Vagina (tissue), 2 donors: ENCODE measurements at regions not wholly inside any gene's neighbourhood (a gene's known extent, or its start where the extent isn't known, plus 50 kb on each side); places are given as distances from the start of the nearest gene placed in this dataset.

Experiments used
- POLR2AphosphoS5 ChIP-seq, 2 donors: sonication (generic); formaldehyde crosslinking; IDR thresholded peaks; one replicate each; pipeline ENCODE4 v1.9.0; 2017; ENCODE audit warnings: antibody characterized with exemption in 2 of 2, mild to moderate bottlenecking in 2 of 2, low read depth in 1 of 2; ENCODE audit not compliant: insufficient read depth in 1 of 2
- TF ChIP-seq, protein P1 (sequence below), 3 experiments: fragments of 450-650 bp in 2 of 3; fragments of 200-600 bp in 1 of 3; sonication (generic) in 1 of 3; IDR thresholded peaks; one replicate each; pipeline ENCODE4 v1.5.1; 2017 to 2019; ENCODE audit warnings: antibody characterized with exemption in 3 of 3, mild to moderate bottlenecking in 2 of 3, moderate library complexity in 2 of 3

GRCh38 chr1:79235301-79236002 lies 228.9 kb upstream of the ADGRL4 start:
- TF ChIP-seq POLR2AphosphoS5 (IDR thresholded peaks at IDR 0.05; ENCODE audit: insufficient read depth in 1 of 2, low read depth in 1 of 2), result no peak
- TF ChIP-seq, protein P1, sequence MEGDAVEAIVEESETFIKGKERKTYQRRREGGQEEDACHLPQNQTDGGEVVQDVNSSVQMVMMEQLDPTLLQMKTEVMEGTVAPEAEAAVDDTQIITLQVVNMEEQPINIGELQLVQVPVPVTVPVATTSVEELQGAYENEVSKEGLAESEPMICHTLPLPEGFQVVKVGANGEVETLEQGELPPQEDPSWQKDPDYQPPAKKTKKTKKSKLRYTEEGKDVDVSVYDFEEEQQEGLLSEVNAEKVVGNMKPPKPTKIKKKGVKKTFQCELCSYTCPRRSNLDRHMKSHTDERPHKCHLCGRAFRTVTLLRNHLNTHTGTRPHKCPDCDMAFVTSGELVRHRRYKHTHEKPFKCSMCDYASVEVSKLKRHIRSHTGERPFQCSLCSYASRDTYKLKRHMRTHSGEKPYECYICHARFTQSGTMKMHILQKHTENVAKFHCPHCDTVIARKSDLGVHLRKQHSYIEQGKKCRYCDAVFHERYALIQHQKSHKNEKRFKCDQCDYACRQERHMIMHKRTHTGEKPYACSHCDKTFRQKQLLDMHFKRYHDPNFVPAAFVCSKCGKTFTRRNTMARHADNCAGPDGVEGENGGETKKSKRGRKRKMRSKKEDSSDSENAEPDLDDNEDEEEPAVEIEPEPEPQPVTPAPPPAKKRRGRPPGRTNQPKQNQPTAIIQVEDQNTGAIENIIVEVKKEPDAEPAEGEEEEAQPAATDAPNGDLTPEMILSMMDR (IDR thresholded peaks at IDR 0.05), result no peak
